ENCODE measurements at regions not wholly inside any gene's neighbourhood (a gene's known extent, or its start where the extent isn't known, plus 50 kb on each side); places are given as distances from the start of the nearest gene placed in this dataset.

GRCh38 chr3:132117642-132118041 is 82.8 kb upstream of the CPNE4 start:
- intact Hi-C loops (cut with DNase I; ENCODE audit: low total_unique reads), result no loop called here
- TF ChIP-seq POLR2A (IDR thresholded peaks at IDR 0.05) (no peak), CTCF (IDR thresholded peaks at IDR 0.05) (no peak)
- Histone ChIP-seq H3K27me3 (no peaks in the 10 kb centered on the region), H3K36me3 (ENCODE audit: low read depth, missing control alignments) (no peaks in the 10 kb centered on the region), H3K4me3 (no peak overlapping the region), H3K9me3 (no peaks in the 10 kb centered on the region), H3K27ac (no peak overlapping the region), H3K4me1 (no peaks in the 10 kb centered on the region)
- WGBS, 2 donors, result 93% methylated on average over 1 of the region's 1 CpG; no CpG with 5 or more reads in 1 of the 2 donors
- DNase-seq, result peak; percentile 14

- no peak for DNase-seq
- 34 to 43% methylated on average over 1 of the region's 1 CpG for WGBS, 2 donors
- Histone ChIP-seq H3K27me3 (no peaks in the 10 kb centered on the region), H3K36me3 (ENCODE audit: low read depth, missing control alignments) (no peaks in the 10 kb centered on the region), H3K27ac (no peak overlapping the region), H3K9me3 (no peaks in the 10 kb centered on the region), H3K4me1 (no peaks in the 10 kb centered on the region), H3K4me3 (no peak overlapping the region)
- TF ChIP-seq POLR2A (IDR thresholded peaks at IDR 0.05) (no peak), CTCF (IDR thresholded peaks at IDR 0.05) (no peak)
- intact Hi-C loops (cut with DNase I; ENCODE audit: low total_unique reads), result no loop called here
These were observed 84.7 kb upstream of the CPNE4 start for GRCh38 chr3:132119531-132119930.

- Histone ChIP-seq H3K27ac (no peak overlapping the region), H3K4me1 (no peaks in the 10 kb centered on the region), H3K4me3 (no peak overlapping the region), H3K27me3 (no peaks in the 10 kb centered on the region), H3K9me3 (no peaks in the 10 kb centered on the region), H3K36me3 (ENCODE audit: low read depth, missing control alignments) (no peaks in the 10 kb centered on the region)
- DNase-seq, result no peak
- TF ChIP-seq POLR2A (IDR thresholded peaks at IDR 0.05) (no peak), CTCF (IDR thresholded peaks at IDR 0.05) (no peak)
- intact Hi-C loops (cut with DNase I; ENCODE audit: low total_unique reads), result no loop called here
- WGBS, 2 donors, result 82 to 95% methylated on average over 3 of the region's 3 CpGs
These were observed 89.3 kb upstream of the CPNE4 start for GRCh38 chr3:132124096-132124495.

- no peaks in the 10 kb centered on the region for H3K9me3 ChIP-seq
- H3K36me3 ChIP-seq (ENCODE audit: low read depth, missing control alignments), result no peaks in the 10 kb centered on the region
- DNase-seq, result no peak
- no peaks in the 10 kb centered on the region for H3K4me1 ChIP-seq
- H3K4me3 ChIP-seq, result no peak overlapping the region
- intact Hi-C loops (cut with DNase I; ENCODE audit: low total_unique reads), result no loop called here
- TF ChIP-seq POLR2A (IDR thresholded peaks at IDR 0.05), result no peak
- no peak for TF ChIP-seq CTCF (IDR thresholded peaks at IDR 0.05)
- 81 to 85% methylated on average over 4 of the region's 4 CpGs for WGBS, 2 donors
- no peaks in the 10 kb centered on the region for H3K27me3 ChIP-seq
- H3K27ac ChIP-seq, result no peak overlapping the region
These were observed 90.0 kb upstream of the CPNE4 start for GRCh38 chr3:132124651-132125284.

- Histone ChIP-seq H3K9me3 (no peaks in the 10 kb centered on the region), H3K36me3 (ENCODE audit: low read depth, missing control alignments) (no peaks in the 10 kb centered on the region), H3K27me3 (no peaks in the 10 kb centered on the region), H3K4me3 (no peak overlapping the region), H3K4me1 (no peaks in the 10 kb centered on the region), H3K27ac (no peak overlapping the region)
- no peak for DNase-seq
- no peak for TF ChIP-seq CTCF (IDR thresholded peaks at IDR 0.05)
- intact Hi-C loops (cut with DNase I; ENCODE audit: low total_unique reads), result no loop called here
- WGBS, 2 donors, result 62 to 68% methylated on average over 1 of the region's 1 CpG
These were observed 99.8 kb upstream of the CPNE4 start for GRCh38 chr3:132134611-132135010.
